GM03348 (cell line): ENCODE measurements at regions not wholly inside any gene's neighbourhood (a gene's known extent, or its start where the extent isn't known, plus 50 kb on each side); places are given as distances from the start of the nearest gene placed in this dataset.
"Not testable (repeated sequence)": the region's sequence is repeated elsewhere in the genome, so short reads cannot be mapped to it uniquely, and the experiment has no call there.

Source experiments
- DNase-seq: peaks from one replicate; pipeline ENCODE4 v3.0.0; 2012; ENCODE audit warnings: low spot score

DNA sequence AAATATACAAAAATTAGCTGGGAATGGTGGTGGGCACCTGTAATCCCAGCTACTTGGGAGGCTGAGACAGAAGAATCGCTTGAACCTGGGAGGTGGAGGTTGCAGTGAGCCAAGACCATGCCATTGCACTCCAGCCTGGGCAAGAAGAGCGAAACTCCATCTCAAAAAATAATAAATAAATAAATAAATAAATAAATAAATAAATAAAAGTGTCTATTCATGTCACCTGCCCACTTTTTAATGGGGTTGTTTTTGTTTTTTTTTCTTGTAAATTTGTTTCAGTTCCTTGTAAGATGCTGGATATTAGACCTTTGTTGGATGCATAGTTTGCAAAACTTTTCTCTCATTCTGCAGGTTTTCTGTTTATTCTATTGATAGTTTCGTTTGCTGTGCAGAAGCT is 71.9 kb upstream of the KCNAB1 start:
- DNase-seq: not testable (repeated sequence)

DNA sequence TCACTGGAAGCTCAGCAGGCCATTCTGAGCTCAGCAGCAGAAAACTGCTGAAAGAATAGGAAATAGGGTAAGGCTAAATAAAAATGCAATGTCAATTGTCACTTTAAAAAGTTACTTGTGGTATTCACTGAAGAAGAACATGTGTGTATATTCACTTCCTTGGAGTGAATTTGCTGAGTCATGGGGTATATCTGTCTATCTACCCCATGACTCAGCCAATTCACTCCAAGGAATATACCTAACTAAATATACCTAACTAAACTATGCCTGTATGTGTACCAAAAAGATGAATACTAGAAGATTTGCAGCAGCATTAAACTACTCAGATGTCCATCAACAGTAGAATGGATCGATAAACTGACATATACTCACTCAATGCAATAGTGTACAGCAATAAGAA is 69.5 kb upstream of the KCNAB1 start:
- DNase-seq: no peak

DNA sequence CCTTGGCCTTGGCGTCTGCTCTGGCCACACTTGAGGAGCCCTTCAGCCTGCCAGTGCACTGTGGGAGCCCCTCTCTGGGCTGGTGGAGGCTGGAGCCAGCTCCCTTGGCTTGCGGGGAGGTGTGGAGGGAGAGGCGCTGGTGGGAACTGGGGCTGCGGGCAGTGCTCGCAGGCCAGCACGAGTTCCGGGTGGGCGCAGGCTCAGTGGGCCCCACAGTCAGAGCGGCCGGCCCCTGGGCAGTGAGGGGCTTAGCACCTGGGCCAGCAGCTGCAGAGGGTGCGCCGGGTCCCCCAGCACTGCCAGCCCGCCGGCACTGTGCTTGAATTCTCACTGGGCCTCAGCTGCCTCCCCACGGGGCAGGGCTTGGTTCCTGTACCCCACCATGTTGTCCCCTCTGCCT is 68.7 kb upstream of the KCNAB1 start:
- DNase-seq: no peak

DNA sequence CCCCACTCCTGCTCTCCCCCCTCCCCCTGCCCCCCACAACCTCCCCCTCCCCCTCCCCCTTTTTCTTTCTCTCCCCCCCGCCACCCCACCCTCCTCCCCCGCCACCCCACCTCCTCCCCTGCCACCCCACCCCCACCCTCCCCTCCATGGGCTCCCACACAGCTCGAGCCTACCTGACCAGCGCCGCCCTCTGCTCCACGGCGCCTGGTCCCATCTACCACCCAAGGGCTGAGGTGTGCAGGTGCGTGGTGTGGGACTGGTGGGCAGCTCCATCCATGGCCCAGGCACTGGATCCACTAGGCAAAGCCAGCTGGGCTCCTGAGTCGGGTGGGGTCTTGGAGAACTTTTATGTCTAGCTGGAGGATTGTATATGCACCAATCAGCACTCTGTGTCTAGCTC is 68.3 kb upstream of the KCNAB1 start:
- DNase-seq: no peak

DNA sequence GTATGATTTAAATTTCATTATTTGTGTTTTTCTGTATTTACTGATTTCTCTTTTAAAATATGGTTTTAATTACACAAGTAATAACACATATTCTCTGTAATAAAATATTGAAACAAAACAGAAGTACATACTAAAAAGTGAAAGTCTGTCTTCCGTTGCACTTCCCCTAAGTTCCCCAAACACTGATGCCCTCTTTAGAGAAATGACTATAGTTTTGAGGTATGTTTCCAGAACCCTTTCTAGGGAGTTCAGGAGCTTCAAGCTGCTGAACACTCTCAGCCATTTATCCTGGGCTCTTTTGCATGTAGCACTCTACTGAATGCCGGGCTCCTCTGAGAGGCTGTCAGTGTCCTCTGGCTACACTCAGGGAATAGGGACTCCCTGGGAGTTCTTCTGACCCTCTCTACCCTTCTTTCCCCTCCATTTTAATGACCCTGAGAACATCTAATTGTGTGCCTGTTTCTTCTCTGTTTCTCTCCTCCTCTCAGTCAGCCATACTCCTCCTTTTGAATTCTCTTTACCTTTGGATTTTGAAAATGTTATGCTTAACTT is 60.4 kb upstream of the KCNAB1 start:
- DNase-seq: no peak

DNA sequence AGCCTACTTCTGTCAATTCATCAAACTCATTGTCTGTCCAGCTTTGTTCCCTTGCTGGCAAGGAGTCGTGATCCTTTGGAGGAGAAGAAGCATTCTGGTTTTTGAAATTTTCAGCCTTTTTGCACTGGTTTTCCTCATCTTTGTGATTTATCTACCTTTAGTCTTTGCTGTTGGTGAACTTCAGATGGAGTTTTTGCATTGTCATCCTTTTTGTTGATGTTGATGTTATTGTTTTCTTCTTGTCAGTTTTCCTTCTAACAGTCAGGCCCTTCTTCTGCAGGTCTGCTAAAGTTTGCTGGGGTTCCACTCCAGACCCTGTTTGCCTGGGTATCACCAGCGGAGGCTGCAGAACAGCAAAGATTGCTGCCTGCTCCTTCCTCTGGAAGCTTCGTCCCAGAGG is 52.2 kb upstream of the KCNAB1 start:
- not testable (repeated sequence) for DNase-seq

DNA sequence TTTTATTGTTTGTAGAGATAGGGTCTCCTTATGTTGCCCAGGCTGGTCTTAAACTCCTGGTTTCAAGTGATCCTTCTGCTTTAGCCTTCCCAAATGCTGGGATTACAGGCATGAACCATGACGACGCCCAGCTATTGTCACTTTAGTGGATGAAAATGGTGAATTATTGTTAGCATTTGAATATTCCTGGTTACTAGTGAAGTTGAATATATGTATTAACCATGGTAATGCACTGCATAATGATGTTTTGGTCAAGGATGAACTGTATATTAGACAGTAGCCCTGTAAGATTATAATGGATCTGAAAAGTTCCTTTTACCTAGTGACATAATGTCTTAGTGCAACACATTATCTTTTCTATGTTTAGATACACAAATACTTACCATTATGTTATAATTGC is 50.4 kb upstream of the KCNAB1 start:
- no peak for DNase-seq
